ENCODE measurements at regions not wholly inside any gene's neighbourhood (a gene's known extent, or its start where the extent isn't known, plus 50 kb on each side); places are given as distances from the start of the nearest gene placed in this dataset.

DNA sequence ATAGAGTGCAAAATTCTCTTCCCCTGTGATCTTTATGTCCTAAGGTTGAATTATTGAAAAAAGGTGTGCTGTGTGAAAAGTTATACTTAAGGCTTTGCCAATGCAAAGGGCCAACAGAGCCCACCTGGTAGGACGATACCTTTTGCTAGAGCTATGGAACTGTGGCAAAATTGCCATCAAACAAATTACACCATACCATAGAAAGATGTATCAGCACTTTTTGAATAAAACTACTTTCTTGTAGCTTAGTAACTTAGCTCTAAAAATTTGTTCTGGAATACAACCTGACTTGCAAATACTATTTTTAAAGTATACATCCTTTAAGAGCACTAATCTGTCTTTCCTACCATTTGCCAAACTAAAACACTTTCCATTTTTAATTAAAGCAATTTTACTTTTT lies 147.2 kb upstream of the ERCC4 start:
- Mint-ChIP-seq H3K36me3 (ENCODE audit: low read depth) (no peaks in the 10 kb centered on the region), H3K4me1 (no peaks in the 10 kb centered on the region), H3K4me3 (no peak overlapping the region), H3K27ac (no peak overlapping the region), H3K9me3 (ENCODE audit: low read depth) (peaks cover 11% of the 10 kb centered on the region), H3K27me3 (no peaks in the 10 kb centered on the region)
- no peak for ATAC-seq
- CTCF ChIA-PET = no interaction called here
- intact Hi-C loops (cut with DNase I, micrococcal nuclease) = no loop called here
- POLR2A ChIA-PET = no interaction called here
- DNase-seq = no peak

DNA sequence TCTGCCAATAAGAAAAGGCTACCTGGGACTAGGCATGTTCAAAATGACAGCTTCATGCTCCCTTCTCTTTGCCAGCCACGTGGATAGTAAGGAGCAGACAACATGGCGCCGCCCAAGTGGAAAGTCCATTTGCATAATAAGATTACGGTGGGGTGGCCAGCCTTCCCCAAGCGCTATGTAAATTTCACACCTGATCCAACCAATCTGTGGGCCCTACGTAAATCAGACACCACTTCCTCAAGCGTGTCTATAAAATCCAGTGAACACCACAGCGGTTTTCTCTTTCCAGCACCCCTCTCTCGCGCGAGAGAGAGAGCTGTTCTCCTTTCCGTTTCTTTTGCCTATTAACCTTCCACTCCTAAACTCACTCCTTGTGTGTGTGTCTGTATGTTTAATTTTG lies 140.3 kb upstream of the ERCC4 start:
- no peaks in the 10 kb centered on the region for H3K4me1 Mint-ChIP-seq
- H3K36me3 Mint-ChIP-seq (ENCODE audit: low read depth) = no peaks in the 10 kb centered on the region
- H3K4me3 Mint-ChIP-seq = no peak overlapping the region
- peaks cover 3% of the 10 kb centered on the region for H3K27me3 Mint-ChIP-seq
- DNase-seq (no peak), ATAC-seq (no peak)
- POLR2A ChIA-PET = no interaction called here
- H3K27ac Mint-ChIP-seq = no peak overlapping the region
- CTCF ChIA-PET = no interaction called here
- peaks cover 9% of the 10 kb centered on the region for H3K9me3 Mint-ChIP-seq (ENCODE audit: low read depth)
- intact Hi-C loops (cut with DNase I, micrococcal nuclease) = no loop called here

DNA sequence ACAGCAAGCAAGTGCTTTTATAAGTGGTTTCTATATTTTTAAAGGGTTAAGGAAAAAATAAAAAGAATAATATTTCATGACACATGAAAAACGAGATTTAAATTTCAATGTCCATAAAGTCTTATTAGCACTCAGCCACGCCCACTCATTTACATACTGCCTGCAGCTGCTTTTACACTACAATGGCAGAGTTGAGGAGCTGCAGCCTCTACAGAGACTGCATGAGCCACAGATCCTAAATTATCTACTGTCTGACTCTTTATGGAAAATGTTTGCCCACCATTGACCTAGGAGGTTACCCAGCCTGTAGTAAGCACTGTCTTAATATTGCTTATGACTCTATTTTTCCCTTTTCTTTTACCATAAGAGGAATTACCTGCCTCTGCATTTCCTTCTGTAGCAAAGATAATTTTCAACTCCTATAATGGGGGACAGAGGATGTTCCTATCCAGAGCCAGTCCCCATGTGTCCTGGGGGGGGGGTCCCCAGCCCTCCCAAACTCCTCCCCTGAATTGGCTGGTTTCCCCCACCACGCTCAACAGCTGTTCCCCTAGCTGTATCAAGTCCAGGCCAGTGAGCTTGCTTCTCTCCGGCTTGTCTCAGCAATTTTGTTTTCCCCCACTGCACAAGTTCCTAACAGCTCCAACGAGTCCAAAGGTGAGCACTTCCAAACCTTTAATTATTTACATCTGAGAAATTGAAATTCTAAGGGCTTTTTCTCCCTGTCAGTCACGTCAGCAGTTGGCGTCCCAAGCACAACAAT lies 139.4 kb upstream of the ERCC4 start:
- Mint-ChIP-seq H3K4me3 (no peak overlapping the region), H3K9me3 (ENCODE audit: low read depth) (peaks cover 6% of the 10 kb centered on the region), H3K27ac (no peak overlapping the region), H3K36me3 (ENCODE audit: low read depth) (no peaks in the 10 kb centered on the region), H3K4me1 (no peaks in the 10 kb centered on the region), H3K27me3 (peaks cover 4% of the 10 kb centered on the region)
- ATAC-seq (no peak), DNase-seq (no peak)
- ChIA-PET CTCF (no interaction called here), POLR2A (no interaction called here)
- intact Hi-C loops (cut with DNase I, micrococcal nuclease) = no loop called here

DNA sequence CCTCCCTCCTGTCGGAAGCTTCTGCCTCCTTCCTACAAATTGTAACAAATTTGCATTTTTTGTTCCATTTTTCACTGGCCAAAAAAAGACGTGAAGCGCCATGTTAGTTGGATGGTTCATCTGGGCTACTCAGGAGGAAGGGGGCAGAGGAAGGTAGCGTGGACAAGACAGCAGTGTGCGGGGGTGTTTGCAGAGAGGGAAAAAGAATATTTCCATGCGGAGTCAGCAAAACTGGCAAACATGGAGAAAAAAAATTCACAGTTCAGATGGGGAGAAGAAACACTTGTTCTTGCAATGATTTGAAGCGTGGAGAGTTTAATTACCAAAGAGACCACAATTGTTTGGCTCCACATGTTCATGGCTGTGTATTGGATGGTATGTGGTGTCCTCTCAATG lies 138.8 kb upstream of the ERCC4 start:
- CTCF ChIA-PET = no interaction called here
- ATAC-seq (no peak), DNase-seq (no peak)
- H3K4me1 Mint-ChIP-seq = no peaks in the 10 kb centered on the region
- H3K27ac Mint-ChIP-seq = no peak overlapping the region
- no peak overlapping the region for H3K4me3 Mint-ChIP-seq
- POLR2A ChIA-PET = no interaction called here
- peaks cover 6% of the 10 kb centered on the region for H3K27me3 Mint-ChIP-seq
- H3K36me3 Mint-ChIP-seq (ENCODE audit: low read depth) = no peaks in the 10 kb centered on the region
- peaks cover 2% of the 10 kb centered on the region for H3K9me3 Mint-ChIP-seq (ENCODE audit: low read depth)
- intact Hi-C loops (cut with DNase I, micrococcal nuclease) = no loop called here

DNA sequence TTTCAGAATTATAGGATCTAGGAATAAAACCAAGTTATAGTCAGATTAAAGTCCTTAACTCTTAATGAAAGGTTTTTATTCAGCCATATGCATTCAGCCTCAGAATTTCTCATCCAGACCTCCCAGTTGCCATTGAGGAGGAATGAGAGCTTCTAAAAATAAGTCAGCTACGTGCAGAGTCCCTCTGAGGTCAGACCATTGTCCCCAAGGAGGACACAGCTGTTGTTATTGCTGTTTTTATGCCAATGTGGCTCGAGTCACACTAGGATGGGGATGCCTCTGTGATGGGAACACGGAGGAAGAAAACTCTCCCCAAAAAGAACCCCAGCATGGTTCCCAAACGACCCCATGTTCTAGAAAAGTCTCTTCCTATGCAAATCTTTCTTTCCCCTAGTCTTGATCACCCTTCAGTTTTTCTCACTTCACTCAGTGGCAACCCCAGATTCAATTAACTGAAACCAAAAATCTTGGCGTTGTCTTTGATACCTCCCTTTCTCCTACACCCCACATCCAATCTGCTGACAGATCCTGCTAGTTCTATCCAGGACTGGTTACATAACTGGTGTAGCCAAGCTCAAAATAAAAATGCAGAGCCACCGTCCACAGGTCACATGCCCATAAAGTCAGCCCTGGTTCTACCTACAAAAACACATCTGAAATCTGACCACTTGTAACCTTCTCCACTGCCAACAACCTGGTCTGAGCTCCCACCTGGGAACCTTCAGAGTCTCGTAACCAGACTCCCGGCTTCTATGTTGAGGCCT lies 138.2 kb upstream of the ERCC4 start:
- DNase-seq = no peak
- H3K27ac Mint-ChIP-seq = no peak overlapping the region
- POLR2A ChIA-PET = no interaction called here
- peaks cover 6% of the 10 kb centered on the region for H3K27me3 Mint-ChIP-seq
- H3K36me3 Mint-ChIP-seq (ENCODE audit: low read depth) = no peaks in the 10 kb centered on the region
- no peak overlapping the region for H3K4me3 Mint-ChIP-seq
- no peak for ATAC-seq
- intact Hi-C loops (cut with DNase I, micrococcal nuclease) = no loop called here
- H3K9me3 Mint-ChIP-seq (ENCODE audit: low read depth) = peaks cover 2% of the 10 kb centered on the region
- H3K4me1 Mint-ChIP-seq = no peaks in the 10 kb centered on the region
- CTCF ChIA-PET = no interaction called here

DNA sequence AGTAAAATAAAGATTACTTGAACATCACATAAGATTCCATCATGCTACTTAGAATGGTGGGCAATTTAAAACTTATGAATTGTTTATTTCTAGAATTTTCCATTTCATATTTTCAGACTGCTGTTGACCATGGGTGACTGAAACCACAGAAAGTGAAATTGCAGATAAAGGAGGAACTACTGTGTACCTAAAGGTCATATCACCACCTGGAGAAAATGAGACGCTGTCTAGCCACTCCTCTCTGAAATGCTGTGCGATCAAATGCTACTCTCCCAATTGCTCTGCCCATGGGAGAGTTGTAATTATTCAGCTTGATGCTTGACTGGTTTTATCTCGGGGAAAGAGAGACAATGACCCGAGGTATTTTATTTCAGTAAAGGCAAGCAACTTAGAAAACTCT lies 128.9 kb upstream of the ERCC4 start:
- intact Hi-C loops (cut with DNase I, micrococcal nuclease) = no loop called here
- H3K4me1 Mint-ChIP-seq = no peaks in the 10 kb centered on the region
- peaks cover 5% of the 10 kb centered on the region for H3K27me3 Mint-ChIP-seq
- H3K4me3 Mint-ChIP-seq = no peak overlapping the region
- ChIA-PET CTCF (interaction anchor here (0.9 kb wide), 1 partner anchor 22 kb away, joined by 3 read pairs; no protein-coding TSS in a partner anchor), POLR2A (no interaction called here)
- no peak for ATAC-seq
- H3K27ac Mint-ChIP-seq = no peak overlapping the region
- H3K9me3 Mint-ChIP-seq (ENCODE audit: low read depth) = no peaks in the 10 kb centered on the region
- H3K36me3 Mint-ChIP-seq (ENCODE audit: low read depth) = no peaks in the 10 kb centered on the region
- no peak for DNase-seq

DNA sequence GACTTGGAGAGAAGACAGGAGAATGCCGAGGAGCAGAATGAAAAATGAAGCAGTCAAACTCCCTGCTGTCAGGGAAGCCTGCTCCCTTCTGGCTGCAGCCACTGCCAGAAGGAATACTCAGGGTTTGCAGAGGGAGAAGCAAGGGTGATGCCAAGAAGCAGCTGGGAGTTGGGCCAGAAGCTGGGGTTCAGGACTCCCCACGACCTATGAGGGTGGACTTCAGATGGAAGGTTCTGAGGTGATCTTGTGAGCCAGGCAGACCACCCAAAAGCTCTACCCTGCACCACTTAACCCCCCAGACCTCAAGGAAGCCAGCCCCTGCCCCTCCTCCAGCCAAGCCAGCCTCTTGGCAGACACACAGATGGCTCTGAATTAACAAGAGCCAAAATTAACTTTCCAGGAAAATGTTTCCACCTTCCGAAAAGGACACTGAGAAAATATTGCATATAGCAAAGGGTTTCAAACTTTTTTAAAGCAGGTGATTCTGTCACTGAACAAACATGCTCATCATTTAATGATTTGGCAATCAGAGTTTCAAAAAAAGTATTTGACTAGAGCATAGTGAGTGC lies 126.0 kb upstream of the ERCC4 start:
- no peak for ATAC-seq

DNA sequence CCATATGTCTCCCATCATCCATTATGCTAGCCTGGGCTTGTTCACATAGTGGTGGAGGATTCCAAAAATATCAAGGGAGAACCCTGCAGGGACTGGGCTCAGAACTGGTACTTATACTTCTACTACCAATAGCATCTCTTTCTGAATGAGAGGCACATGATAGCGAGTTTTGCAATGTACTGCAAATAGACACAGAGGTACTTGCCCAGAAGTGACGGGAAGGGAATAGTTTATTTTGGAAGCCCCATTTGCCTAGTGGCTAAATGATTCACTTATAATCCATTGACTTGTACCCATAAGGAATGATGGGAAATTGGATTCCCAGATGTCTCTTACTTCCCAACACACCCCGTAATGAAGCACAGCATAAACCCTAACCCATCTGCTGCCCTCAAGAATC lies 124.8 kb upstream of the ERCC4 start:
- intact Hi-C loops (cut with DNase I, micrococcal nuclease) = no loop called here
- H3K36me3 Mint-ChIP-seq (ENCODE audit: low read depth) = no peaks in the 10 kb centered on the region
- H3K4me1 Mint-ChIP-seq = no peaks in the 10 kb centered on the region
- H3K9me3 Mint-ChIP-seq (ENCODE audit: low read depth) = no peaks in the 10 kb centered on the region
- DNase-seq (no peak), ATAC-seq (no peak)
- H3K4me3 Mint-ChIP-seq = no peak overlapping the region
- no peak overlapping the region for H3K27ac Mint-ChIP-seq
- CTCF ChIA-PET = no interaction called here
- POLR2A ChIA-PET = no interaction called here
- peaks cover 9% of the 10 kb centered on the region for H3K27me3 Mint-ChIP-seq

More for the DNA sequence above, 126.0 kb upstream of the ERCC4 start:
- CTCF ChIA-PET = interaction anchor here (0.6 kb wide), 1 partner anchor 58 kb away, joined by 3 read pairs; no protein-coding TSS in a partner anchor
- H3K4me1 Mint-ChIP-seq = no peaks in the 10 kb centered on the region
- DNase-seq = no peak
- intact Hi-C loops (cut with DNase I, micrococcal nuclease) = no loop called here
- H3K27me3 Mint-ChIP-seq = peaks cover 9% of the 10 kb centered on the region
- H3K36me3 Mint-ChIP-seq (ENCODE audit: low read depth) = no peaks in the 10 kb centered on the region
- no peaks in the 10 kb centered on the region for H3K9me3 Mint-ChIP-seq (ENCODE audit: low read depth)
- POLR2A ChIA-PET = interaction anchor here (0.5 kb wide), 1 partner anchor 11 kb away, joined by 3 read pairs; no protein-coding TSS in a partner anchor
- no peak overlapping the region for H3K27ac Mint-ChIP-seq
- H3K4me3 Mint-ChIP-seq = no peak overlapping the region

DNA sequence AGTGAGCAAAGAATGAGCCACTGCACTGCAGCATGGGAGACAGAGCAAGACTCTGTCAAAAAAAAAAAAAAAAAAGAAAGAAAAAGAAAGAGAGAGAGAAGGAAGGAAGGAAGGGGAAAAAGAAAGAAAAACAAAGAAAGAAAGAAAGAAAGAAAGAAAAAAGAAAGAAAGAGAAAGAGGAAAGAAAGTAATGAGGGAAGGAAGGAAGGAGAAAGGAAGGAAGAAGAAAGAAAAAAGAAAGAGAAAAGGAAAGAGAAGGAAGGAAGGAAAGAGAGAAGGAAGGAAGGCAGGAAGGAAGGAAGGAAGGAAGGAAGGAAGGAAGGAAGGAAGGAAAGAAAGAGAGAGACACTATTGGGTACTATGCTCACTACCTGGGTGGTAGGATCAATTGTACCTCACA lies 122.2 kb upstream of the ERCC4 start:
- POLR2A ChIA-PET = interaction anchor here (0.7 kb wide), 1 partner anchor 794 kb away, joined by 3 read pairs; no protein-coding TSS in a partner anchor
- intact Hi-C loops (cut with DNase I, micrococcal nuclease) = no loop called here
- H3K4me3 Mint-ChIP-seq = no peak overlapping the region

DNA sequence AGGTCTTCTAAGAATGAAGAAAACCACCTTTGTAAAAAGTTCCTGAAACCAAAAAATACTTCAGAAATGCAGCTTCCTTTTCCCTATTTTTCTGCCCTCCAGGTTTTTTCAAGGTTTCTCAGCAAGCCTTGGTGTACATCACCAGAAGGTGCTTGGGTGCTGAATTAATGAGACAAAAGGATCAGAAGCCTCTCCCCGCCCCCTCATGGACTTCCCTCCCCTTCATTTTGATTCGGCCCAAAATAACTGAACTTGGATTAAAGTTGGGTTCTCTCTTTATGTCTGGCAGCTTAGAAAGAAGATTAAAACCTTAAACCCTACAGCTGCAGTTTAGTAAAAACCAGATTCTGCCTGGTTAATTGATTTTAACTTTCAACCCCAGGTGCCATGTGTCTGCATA lies 121.7 kb upstream of the ERCC4 start:
- peaks cover 9% of the 10 kb centered on the region for H3K27me3 Mint-ChIP-seq
- POLR2A ChIA-PET = interaction anchor here (0.7 kb wide), 1 partner anchor 794 kb away, joined by 3 read pairs; no protein-coding TSS in a partner anchor
- ATAC-seq (no peak), DNase-seq (no peak)
- CTCF ChIA-PET = no interaction called here
- H3K4me3 Mint-ChIP-seq = no peak overlapping the region
- no peaks in the 10 kb centered on the region for H3K4me1 Mint-ChIP-seq
- H3K27ac Mint-ChIP-seq = no peak overlapping the region
- H3K9me3 Mint-ChIP-seq (ENCODE audit: low read depth) = no peaks in the 10 kb centered on the region
- intact Hi-C loops (cut with DNase I, micrococcal nuclease) = no loop called here
- H3K36me3 Mint-ChIP-seq (ENCODE audit: low read depth) = no peaks in the 10 kb centered on the region

More for the DNA sequence above, 122.2 kb upstream of the ERCC4 start:
- CTCF ChIA-PET = no interaction called here
- Mint-ChIP-seq H3K4me1 (no peaks in the 10 kb centered on the region), H3K36me3 (ENCODE audit: low read depth) (no peaks in the 10 kb centered on the region), H3K27ac (no peak overlapping the region), H3K9me3 (ENCODE audit: low read depth) (no peaks in the 10 kb centered on the region), H3K27me3 (peaks cover 9% of the 10 kb centered on the region)
- no peak for DNase-seq
- no peak for ATAC-seq

DNA sequence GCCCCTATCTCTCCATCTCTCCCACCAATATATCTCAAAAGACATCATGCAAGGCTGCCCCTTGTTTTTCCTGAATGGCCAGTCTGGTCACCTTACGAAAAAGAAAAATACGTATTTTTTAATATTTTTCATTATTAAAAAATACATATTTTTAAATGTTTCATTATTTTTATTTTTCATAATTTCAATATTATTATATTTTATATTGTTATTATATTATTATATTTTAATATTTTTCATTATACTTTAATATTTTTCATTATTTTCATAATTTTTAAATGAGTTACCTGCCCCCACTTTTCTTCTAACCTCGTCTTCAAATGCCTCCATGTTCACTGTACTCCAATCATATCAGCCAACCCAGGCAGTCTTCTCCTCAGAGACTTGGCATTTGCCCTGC lies 116.0 kb upstream of the ERCC4 start:
- Mint-ChIP-seq H3K27ac (no peak overlapping the region), H3K4me3 (no peak overlapping the region), H3K4me1 (no peaks in the 10 kb centered on the region), H3K36me3 (ENCODE audit: low read depth) (no peaks in the 10 kb centered on the region), H3K27me3 (peaks cover 5% of the 10 kb centered on the region), H3K9me3 (ENCODE audit: low read depth) (peaks cover 3% of the 10 kb centered on the region)
- ChIA-PET POLR2A (no interaction called here), CTCF (no interaction called here)
- DNase-seq (no peak), ATAC-seq (no peak)
- intact Hi-C loops (cut with DNase I, micrococcal nuclease) = no loop called here

DNA sequence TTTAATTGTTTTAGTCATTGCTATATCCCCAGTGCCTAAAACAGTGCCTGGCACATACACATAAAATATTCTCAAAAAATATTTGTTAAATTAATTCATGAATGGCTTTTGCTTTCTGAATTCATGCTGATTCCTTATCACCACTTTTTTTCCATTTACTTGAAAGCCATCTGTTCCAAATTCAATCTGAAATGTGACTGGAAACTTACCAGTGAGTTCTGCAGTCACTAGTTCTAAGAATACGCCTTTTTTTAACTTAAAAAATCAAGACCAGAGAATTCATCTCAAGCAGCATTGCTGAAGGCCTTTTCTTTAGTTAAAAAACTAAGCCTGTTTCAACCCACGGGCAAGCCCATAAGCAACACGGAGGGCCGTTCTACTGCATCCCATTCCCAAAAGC lies 114.0 kb upstream of the ERCC4 start:
- ChIA-PET CTCF (no interaction called here), POLR2A (no interaction called here)
- ATAC-seq = no peak
- intact Hi-C loops (cut with DNase I, micrococcal nuclease) = no loop called here
- H3K4me1 Mint-ChIP-seq = no peaks in the 10 kb centered on the region
- no peak overlapping the region for H3K4me3 Mint-ChIP-seq
- peaks cover 5% of the 10 kb centered on the region for H3K27me3 Mint-ChIP-seq
- no peak overlapping the region for H3K27ac Mint-ChIP-seq
- no peaks in the 10 kb centered on the region for H3K36me3 Mint-ChIP-seq (ENCODE audit: low read depth)
- peaks cover 3% of the 10 kb centered on the region for H3K9me3 Mint-ChIP-seq (ENCODE audit: low read depth)
- no peak for DNase-seq

All from activated CD4-positive, alpha-beta T cell treated with anti-CD3 and anti-CD28 coated beads for 36 hours (primary cell).